GM12892 (cell line): ENCODE measurements at regions not wholly inside any gene's neighbourhood (a gene's known extent, or its start where the extent isn't known, plus 50 kb on each side); places are given as distances from the start of the nearest gene placed in this dataset.
"Not testable (repeated sequence)": the region's sequence is repeated elsewhere in the genome, so short reads cannot be mapped to it uniquely, and the experiment has no call there.

ENCODE experiments used
- POLR2A ChIP-seq: IDR thresholded peaks from 2 replicates; pipeline ENCODE4 v1.6.1; 2011; ENCODE audit warnings: low read depth, low read length, control low read depth
- POLR2AphosphoS5 ChIP-seq: IDR thresholded peaks from 2 replicates; pipeline ENCODE4 v1.6.1; 2011; ENCODE audit warnings: low read depth, low read length, control low read depth
- TAF1 ChIP-seq: IDR thresholded peaks from 2 replicates; pipeline ENCODE4 v1.6.1; 2011; ENCODE audit warnings: low read depth, mild to moderate bottlenecking, control low read depth, low read length, borderline replicate concordance

GRCh38 chr1:38725321-38725961, 134.1 kb downstream of the RRAGC start:
- not testable (repeated sequence) for TF ChIP-seq POLR2AphosphoS5, POLR2A, TAF1
